ENCODE measurements at regions not wholly inside any gene's neighbourhood (a gene's known extent, or its start where the extent isn't known, plus 50 kb on each side); places are given as distances from the start of the nearest gene placed in this dataset.

DNA sequence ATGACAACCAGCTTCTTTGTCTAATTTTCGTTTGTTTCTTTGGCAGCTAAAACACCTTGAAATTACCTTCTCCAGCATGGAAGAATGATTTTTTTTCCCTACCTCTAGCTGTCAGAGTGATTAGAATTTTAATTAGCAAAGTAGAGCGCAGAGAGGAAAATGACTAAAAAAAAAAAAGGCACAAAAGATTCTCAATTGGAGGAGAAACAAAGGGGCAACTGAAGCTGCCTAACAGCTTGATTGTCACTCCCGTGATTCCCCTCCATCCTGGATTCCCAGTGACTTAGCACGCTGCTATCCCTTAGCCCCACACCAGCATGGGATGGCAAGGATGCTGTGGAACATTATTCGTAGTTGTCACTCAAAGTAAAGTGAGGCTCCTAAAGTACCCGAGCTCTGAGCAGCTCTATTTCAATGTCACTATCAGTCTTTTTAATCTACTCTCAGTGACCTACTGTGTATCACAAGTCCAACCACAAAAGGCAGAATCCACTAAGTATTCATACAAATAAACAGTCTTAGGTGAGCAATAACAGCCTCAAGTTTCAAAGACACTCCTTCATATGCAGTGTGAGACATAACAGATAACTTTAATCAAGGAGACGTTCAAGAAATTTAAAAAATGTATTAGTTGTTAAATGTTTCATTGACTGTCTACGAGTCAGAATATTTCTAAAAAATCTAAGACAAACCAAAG is 710.0 kb upstream of the GRAMD2B start:
- Mint-ChIP-seq H3K4me3 (ENCODE audit: unreplicated experiment) (no peak overlapping the region), H3K27me3 (ENCODE audit: unreplicated experiment) (no peaks in the 10 kb centered on the region), H3K27ac (ENCODE audit: unreplicated experiment) (no peak overlapping the region), H3K36me3 (ENCODE audit: unreplicated experiment) (no peaks in the 10 kb centered on the region), H3K4me1 (ENCODE audit: low read depth, unreplicated experiment) (no peaks in the 10 kb centered on the region), H3K9me3 (ENCODE audit: unreplicated experiment) (peaks cover 1% of the 10 kb centered on the region)
- no peak for DNase-seq
- TF ChIP-seq, protein P1, sequence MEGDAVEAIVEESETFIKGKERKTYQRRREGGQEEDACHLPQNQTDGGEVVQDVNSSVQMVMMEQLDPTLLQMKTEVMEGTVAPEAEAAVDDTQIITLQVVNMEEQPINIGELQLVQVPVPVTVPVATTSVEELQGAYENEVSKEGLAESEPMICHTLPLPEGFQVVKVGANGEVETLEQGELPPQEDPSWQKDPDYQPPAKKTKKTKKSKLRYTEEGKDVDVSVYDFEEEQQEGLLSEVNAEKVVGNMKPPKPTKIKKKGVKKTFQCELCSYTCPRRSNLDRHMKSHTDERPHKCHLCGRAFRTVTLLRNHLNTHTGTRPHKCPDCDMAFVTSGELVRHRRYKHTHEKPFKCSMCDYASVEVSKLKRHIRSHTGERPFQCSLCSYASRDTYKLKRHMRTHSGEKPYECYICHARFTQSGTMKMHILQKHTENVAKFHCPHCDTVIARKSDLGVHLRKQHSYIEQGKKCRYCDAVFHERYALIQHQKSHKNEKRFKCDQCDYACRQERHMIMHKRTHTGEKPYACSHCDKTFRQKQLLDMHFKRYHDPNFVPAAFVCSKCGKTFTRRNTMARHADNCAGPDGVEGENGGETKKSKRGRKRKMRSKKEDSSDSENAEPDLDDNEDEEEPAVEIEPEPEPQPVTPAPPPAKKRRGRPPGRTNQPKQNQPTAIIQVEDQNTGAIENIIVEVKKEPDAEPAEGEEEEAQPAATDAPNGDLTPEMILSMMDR (IDR thresholded peaks at IDR 0.05; ENCODE audit: partially characterized antibody, unreplicated experiment), result no peak

DNA sequence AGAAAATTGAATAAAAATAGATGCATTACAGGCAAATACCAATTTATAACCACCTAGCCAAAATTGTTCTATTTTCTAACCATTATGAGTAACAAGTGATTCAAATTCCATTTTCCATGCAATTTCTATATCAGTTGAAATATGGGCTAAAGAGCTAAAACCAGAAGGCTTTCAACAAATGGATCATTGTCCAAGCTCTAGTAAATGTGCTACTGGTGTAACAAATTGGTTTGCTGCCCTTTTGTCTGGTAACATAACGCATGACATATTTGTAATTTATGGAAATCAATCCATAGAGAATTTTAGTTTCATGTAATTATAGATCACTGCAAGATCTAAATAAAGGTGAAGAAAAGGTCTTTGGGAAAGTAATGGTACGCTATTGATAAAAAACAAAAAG is 708.0 kb upstream of the GRAMD2B start:
- no peak for DNase-seq
- TF ChIP-seq, protein P1 (IDR thresholded peaks at IDR 0.05; ENCODE audit: partially characterized antibody, unreplicated experiment), result no peak
- no peaks in the 10 kb centered on the region for H3K27me3 Mint-ChIP-seq (ENCODE audit: unreplicated experiment)
- no peak overlapping the region for H3K27ac Mint-ChIP-seq (ENCODE audit: unreplicated experiment)
- H3K9me3 Mint-ChIP-seq (ENCODE audit: unreplicated experiment), result no peaks in the 10 kb centered on the region
- no peaks in the 10 kb centered on the region for H3K36me3 Mint-ChIP-seq (ENCODE audit: unreplicated experiment)
- peaks cover 9% of the 10 kb centered on the region for H3K4me1 Mint-ChIP-seq (ENCODE audit: low read depth, unreplicated experiment)
- no peak overlapping the region for H3K4me3 Mint-ChIP-seq (ENCODE audit: unreplicated experiment)

DNA sequence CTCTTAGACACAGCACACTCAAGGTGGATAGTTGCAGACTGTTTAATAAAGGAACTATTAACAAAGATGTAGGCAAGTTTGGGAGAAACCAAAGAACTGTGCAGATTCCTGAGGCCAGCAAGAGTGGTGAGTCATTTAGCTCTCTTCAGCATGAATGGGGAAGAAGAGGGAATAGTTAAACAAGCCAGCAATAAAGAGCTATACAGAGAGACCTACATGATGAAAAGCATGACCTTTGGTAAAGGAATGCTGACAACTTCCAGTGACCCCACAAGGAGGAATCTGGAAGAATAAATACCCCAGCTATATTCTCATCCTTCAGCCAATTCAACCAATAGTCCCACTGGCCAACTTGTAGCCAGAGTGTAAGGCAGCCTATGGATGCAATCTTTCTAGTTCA is 706.0 kb upstream of the GRAMD2B start:
- Mint-ChIP-seq H3K4me3 (ENCODE audit: unreplicated experiment) (no peak overlapping the region), H3K27me3 (ENCODE audit: unreplicated experiment) (no peaks in the 10 kb centered on the region), H3K27ac (ENCODE audit: unreplicated experiment) (no peak overlapping the region), H3K4me1 (ENCODE audit: low read depth, unreplicated experiment) (peaks cover 10% of the 10 kb centered on the region), H3K36me3 (ENCODE audit: unreplicated experiment) (no peaks in the 10 kb centered on the region), H3K9me3 (ENCODE audit: unreplicated experiment) (no peaks in the 10 kb centered on the region)
- TF ChIP-seq, protein P1 (IDR thresholded peaks at IDR 0.05; ENCODE audit: partially characterized antibody, unreplicated experiment), result no peak
- no peak for DNase-seq

DNA sequence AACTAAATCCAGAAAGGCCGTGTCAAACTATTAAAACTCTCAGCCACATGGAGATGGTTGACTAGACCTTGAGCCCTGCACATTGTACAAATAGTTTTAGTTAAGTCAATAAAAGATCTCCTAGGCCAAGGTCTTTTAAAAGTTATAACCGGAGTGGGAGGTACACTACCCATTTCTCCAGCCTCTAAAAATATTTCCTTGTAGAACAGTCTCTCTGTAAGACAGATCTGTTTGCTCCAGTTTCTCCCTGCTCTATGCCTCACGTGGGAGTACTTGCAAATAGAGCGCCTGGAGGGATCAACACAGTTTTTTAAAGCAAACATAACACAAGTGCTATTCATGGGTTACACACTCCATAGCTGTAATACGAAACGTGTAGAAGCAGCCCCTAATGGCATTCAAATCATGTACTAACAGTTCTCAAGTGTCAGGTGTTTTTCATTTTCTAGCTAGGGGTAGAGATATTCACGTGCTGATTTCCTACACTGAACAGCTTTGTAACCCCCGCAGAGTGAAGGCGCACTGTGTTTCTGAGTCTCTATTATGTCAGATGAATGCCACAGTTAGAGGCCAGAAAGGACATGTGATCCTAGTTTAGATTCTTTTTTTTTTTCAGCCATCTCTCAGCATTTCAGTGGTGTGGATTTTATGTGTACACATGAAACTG is 703.4 kb upstream of the GRAMD2B start:
- H3K36me3 Mint-ChIP-seq (ENCODE audit: unreplicated experiment), result no peaks in the 10 kb centered on the region
- TF ChIP-seq, protein P1 (IDR thresholded peaks at IDR 0.05; ENCODE audit: partially characterized antibody, unreplicated experiment), result no peak
- H3K4me1 Mint-ChIP-seq (ENCODE audit: low read depth, unreplicated experiment), result peaks cover 10% of the 10 kb centered on the region
- no peak overlapping the region for H3K4me3 Mint-ChIP-seq (ENCODE audit: unreplicated experiment)
- no peaks in the 10 kb centered on the region for H3K27me3 Mint-ChIP-seq (ENCODE audit: unreplicated experiment)
- no peaks in the 10 kb centered on the region for H3K9me3 Mint-ChIP-seq (ENCODE audit: unreplicated experiment)
- peak overlapping the region; percentile 20 for H3K27ac Mint-ChIP-seq (ENCODE audit: unreplicated experiment)
- DNase-seq, result no peak

DNA sequence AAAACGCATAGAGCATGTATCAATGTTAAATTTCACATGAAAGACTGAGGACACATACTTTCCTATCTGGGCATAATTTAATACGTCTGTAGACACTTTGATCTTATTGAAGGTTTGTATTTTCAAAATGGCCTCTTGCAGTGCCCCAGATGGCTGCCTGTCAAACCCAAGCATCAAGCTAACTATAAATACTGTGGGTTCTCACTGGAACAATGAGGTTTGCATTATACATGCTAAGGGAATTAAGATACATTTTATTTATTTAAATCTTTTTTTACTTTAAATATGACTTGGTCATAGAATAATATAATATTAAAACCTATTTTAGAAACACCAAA is 702.9 kb upstream of the GRAMD2B start:
- Mint-ChIP-seq H3K4me1 (ENCODE audit: low read depth, unreplicated experiment) (peaks cover 10% of the 10 kb centered on the region), H3K36me3 (ENCODE audit: unreplicated experiment) (no peaks in the 10 kb centered on the region), H3K27ac (ENCODE audit: unreplicated experiment) (peak overlapping the region; percentile 20), H3K4me3 (ENCODE audit: unreplicated experiment) (no peak overlapping the region), H3K9me3 (ENCODE audit: unreplicated experiment) (no peaks in the 10 kb centered on the region), H3K27me3 (ENCODE audit: unreplicated experiment) (no peaks in the 10 kb centered on the region)
- DNase-seq, result no peak
- TF ChIP-seq, protein P1 (IDR thresholded peaks at IDR 0.05; ENCODE audit: partially characterized antibody, unreplicated experiment), result no peak

Data from glutamatergic neuron (in vitro differentiated cells).